IMR-90 (cell line): ENCODE measurements at regions not wholly inside any gene's neighbourhood (a gene's known extent, or its start where the extent isn't known, plus 50 kb on each side); places are given as distances from the start of the nearest gene placed in this dataset.

Experiments used
- ATAC-seq: fragments of 200-7000 bp; cut with Tn5 transposase; 2 replicates; pipeline ENCODE4 v1.9.1; 2020; ENCODE audit warnings: low read depth, mild to moderate bottlenecking, moderate library complexity
- BruUV-seq: library from RNA; stranded (reverse); fragments of 400-500 nt; replicated peaks from 2 replicates; lab custom pipeline; 2021; lab: Mats Ljungman, UMichigan
- CTCF ChIA-PET: fragments of 300-600 bp; formaldehyde crosslinking; extraction: SDS; loops from one replicate; lab custom pipeline; 2021; ENCODE audit warnings: antibody characterized with exemption; lab: Yijun Ruan, JAX
- POLR2A ChIA-PET: fragments of 300-600 bp; sonication (Branson Sonifier 250); formaldehyde crosslinking; loops from one replicate; lab custom pipeline; 2022; ENCODE audit warnings: antibody characterized with exemption; ENCODE audit not compliant: unreplicated experiment; lab: Charles Lee
- DNase-seq: peaks from one replicate; pipeline ENCODE4 v3.0.0; 2013
- H2AFZ ChIP-seq: replicated peaks from 2 replicates; pipeline ENCODE3; 2013; ENCODE audit warnings: low read length, mild to moderate bottlenecking; ENCODE audit not compliant: poor library complexity
- H2AK5ac ChIP-seq: 2 replicates; pipeline ENCODE4 v1.6.1; 2013; ENCODE audit warnings: low read depth, low read length, inconsistent platforms
- H2AK9ac ChIP-seq: replicated peaks from 2 replicates; pipeline ENCODE3; 2013; ENCODE audit warnings: mild to moderate bottlenecking, low read depth, low read length, moderate library complexity; ENCODE audit not compliant: poor library complexity
- H2BK120ac ChIP-seq: 2 replicates; pipeline ENCODE4 v1.6.1; 2013; ENCODE audit warnings: low read depth, low read length, inconsistent platforms
- H2BK15ac ChIP-seq: 3 replicates; pipeline ENCODE4 v1.6.1; 2013; ENCODE audit warnings: low read depth, low read length, inconsistent platforms
- H2BK20ac ChIP-seq: 2 replicates; pipeline ENCODE4 v1.6.1; 2013; ENCODE audit warnings: low read depth, mild to moderate bottlenecking, inconsistent platforms, low read length, moderate library complexity
- H2BK5ac ChIP-seq: 2 replicates; pipeline ENCODE4 v1.6.1; 2013; ENCODE audit warnings: mild to moderate bottlenecking, low read depth, low read length, inconsistent platforms; ENCODE audit not compliant: poor library complexity, severe bottlenecking
- H3K14ac ChIP-seq: replicated peaks from 2 replicates; pipeline ENCODE4 v1.6.1; 2013; ENCODE audit warnings: low read depth, low read length, inconsistent platforms
- H3K18ac ChIP-seq: 2 replicates; pipeline ENCODE4 v1.6.1; 2013; ENCODE audit warnings: low read depth, low read length, control low read depth
- H3K23ac ChIP-seq: 2 replicates; pipeline ENCODE4 v1.6.1; 2013; ENCODE audit warnings: low read depth, low read length, inconsistent platforms
- H3K27ac ChIP-seq: 2 replicates; pipeline ENCODE4 v1.5.1; 2013; ENCODE audit warnings: mild to moderate bottlenecking, control low read depth, low read length; ENCODE audit not compliant: insufficient read depth
- H3K27me3 ChIP-seq: 2 replicates; pipeline ENCODE4 v1.6.1; 2013; ENCODE audit warnings: low read length; ENCODE audit not compliant: control insufficient read depth, insufficient read depth
- H3K36me3 ChIP-seq: 2 replicates; pipeline ENCODE4 v1.6.1; 2013; ENCODE audit warnings: low read length, mixed read lengths; ENCODE audit not compliant: control insufficient read depth, insufficient read depth
- H3K4ac ChIP-seq: 2 replicates; pipeline ENCODE4 v1.6.1; 2013; ENCODE audit warnings: low read depth, low read length, inconsistent platforms
- H3K4me1 ChIP-seq: 2 replicates; pipeline ENCODE4 v1.6.1; 2013; ENCODE audit warnings: low read length, mixed read lengths; ENCODE audit not compliant: control insufficient read depth, insufficient read depth
- H3K4me2 ChIP-seq: 2 replicates; pipeline ENCODE4 v1.6.1; 2013; ENCODE audit warnings: low read depth, mild to moderate bottlenecking, control low read depth, low read length, moderate library complexity
- H3K4me3 ChIP-seq: 2 replicates; pipeline ENCODE4 v1.5.1; 2013; ENCODE audit warnings: low read depth, mild to moderate bottlenecking, control low read depth, low read length, moderate library complexity; ENCODE audit not compliant: insufficient read depth
- H3K56ac ChIP-seq: 2 replicates; pipeline ENCODE4 v1.6.1; 2013; ENCODE audit warnings: low read length, inconsistent platforms; ENCODE audit not compliant: insufficient read depth; ENCODE audit errors: extremely low read depth
- H3K79me1 ChIP-seq, 2 experiments: 2 replicates each; pipeline ENCODE4 v1.6.1; 2013; ENCODE audit warnings: low read length in 2 of 2, inconsistent platforms in 1 of 2, low read depth in 1 of 2
- H3K9ac ChIP-seq: 2 replicates; pipeline ENCODE4 v1.6.1; 2013; ENCODE audit warnings: low read depth, low read length, control low read depth
- H3K9me1 ChIP-seq: 2 replicates; pipeline ENCODE4 v1.6.1; 2013; ENCODE audit warnings: low read length, inconsistent platforms; ENCODE audit not compliant: insufficient read depth
- H3K9me3 ChIP-seq: 2 replicates; pipeline ENCODE4 v1.6.1; 2013; ENCODE audit warnings: low read length; ENCODE audit not compliant: control insufficient read depth, insufficient read depth
- H4K20me1 ChIP-seq: 2 replicates; pipeline ENCODE4 v1.6.1; 2013; ENCODE audit warnings: low read length, inconsistent platforms; ENCODE audit not compliant: insufficient read depth
- H4K5ac ChIP-seq: 2 replicates; pipeline ENCODE4 v1.6.1; 2013; ENCODE audit warnings: mild to moderate bottlenecking, low read depth, low read length, control low read depth
- H4K8ac ChIP-seq, 2 experiments: 2 replicates each; pipeline ENCODE4 v1.6.1; 2013; ENCODE audit warnings: low read depth in 2 of 2, low read length in 2 of 2, control low read depth in 1 of 2, inconsistent platforms in 1 of 2
- H4K91ac ChIP-seq: 2 replicates; pipeline ENCODE4 v1.6.1; 2013; ENCODE audit warnings: low read depth, low read length, inconsistent platforms; ENCODE audit not compliant: insufficient read depth
- CEBPB ChIP-seq: IDR thresholded peaks from 2 replicates; pipeline ENCODE4 v1.6.1; 2012; ENCODE audit warnings: low read depth, low read length, improper control_type of control experiment
- CHD1 ChIP-seq: IDR thresholded peaks from 2 replicates; pipeline ENCODE4 v1.6.1; 2012; ENCODE audit warnings: low read depth, low read length, improper control_type of control experiment
- CTCF ChIP-seq: conservative IDR thresholded peaks from 2 replicates; pipeline ENCODE4 v1.5.1; 2012; ENCODE audit warnings: mild to moderate bottlenecking, low read depth, low read length, improper control_type of control experiment
- ELK1 ChIP-seq: fragments of 150-350 bp; IDR thresholded peaks from 2 replicates; pipeline ENCODE4 v1.6.1; 2016; ENCODE audit warnings: low read depth, mild to moderate bottlenecking, low read length, moderate library complexity, borderline replicate concordance
- FOS ChIP-seq: fragments of 150-350 bp; IDR thresholded peaks from 2 replicates; pipeline ENCODE4 v1.6.1; 2016; ENCODE audit warnings: low read depth, low read length
- MAFK ChIP-seq: IDR thresholded peaks from 2 replicates; pipeline ENCODE4 v1.6.1; 2012; ENCODE audit warnings: low read depth, low read length, improper control_type of control experiment
- MAZ ChIP-seq: IDR thresholded peaks from 2 replicates; pipeline ENCODE4 v1.6.1; 2012; ENCODE audit warnings: low read depth, mild to moderate bottlenecking, low read length, improper control_type of control experiment, moderate library complexity, borderline replicate concordance
- MXI1 ChIP-seq: IDR thresholded peaks from 2 replicates; pipeline ENCODE4 v1.6.1; 2012; ENCODE audit warnings: low read depth, mild to moderate bottlenecking, low read length, moderate library complexity, borderline replicate concordance
- NFE2L2 ChIP-seq: fragments of 150-350 bp; IDR thresholded peaks from 2 replicates; pipeline ENCODE4 v1.6.1; 2016; ENCODE audit warnings: low read depth, mild to moderate bottlenecking, low read length
- RAD21 ChIP-seq: IDR thresholded peaks from 2 replicates; pipeline ENCODE4 v1.6.1; 2012; ENCODE audit warnings: low read length, improper control_type of control experiment
- RCOR1 ChIP-seq: IDR thresholded peaks from 2 replicates; pipeline ENCODE4 v1.6.1; 2012; ENCODE audit warnings: mild to moderate bottlenecking, low read length, improper control_type of control experiment; ENCODE audit not compliant: insufficient replicate concordance
- RFX5 ChIP-seq: IDR thresholded peaks from 2 replicates; pipeline ENCODE4 v1.8.0; 2012; ENCODE audit warnings: low read depth, mild to moderate bottlenecking, low read length, moderate library complexity
- SMC3 ChIP-seq: fragments of 150-350 bp; IDR thresholded peaks from 2 replicates; pipeline ENCODE4 v1.6.1; 2016; ENCODE audit warnings: low read depth, mild to moderate bottlenecking, antibody characterized with exemption, low read length, moderate library complexity
- USF2 ChIP-seq: fragments of 150-350 bp; IDR thresholded peaks from 2 replicates; pipeline ENCODE4 v1.6.1; 2017; ENCODE audit warnings: mild to moderate bottlenecking, antibody characterized with exemption, low read length, low read depth
- WGBS, 2 experiments: methylation state at CpG; one replicate each; pipeline versions ENCODE4 v1.1.5 to v1.1.7; 2013; ENCODE audit warnings: missing lambda C conversion rate in 2 of 2; ENCODE audit not compliant: insufficient read length in 1 of 2; ENCODE audit errors: extremely low coverage in 2 of 2; 5-methylcytosine and 5-hydroxymethylcytosine counted together
- dilution Hi-C: fragments of 300-500 bp; cut with HindIII; formaldehyde crosslinking; loops from one replicate; pipeline ENCODE4 v1.14.3; 2018; ENCODE audit warnings: low sequenced_read_pairs; ENCODE audit not compliant: unreplicated experiment
- in situ Hi-C: fragments of 300-500 bp; cut with MboI; formaldehyde crosslinking; loops from 3 replicates; pipeline ENCODE4 v1.14.3; 2019; ENCODE audit warnings: low sequenced_read_pairs, inconsistent platforms, mixed read lengths
- intact Hi-C: fragments of 100-400 bp; cut with micrococcal nuclease; formaldehyde crosslinking; loops from 2 replicates; pipeline ENCODE4 v1.10.0; 2022

GRCh38 chr6:121967631-121968030, 431.8 kb upstream of the HSF2 start:
- Histone ChIP-seq H3K56ac (no peak overlapping the region), H3K4me2 (no peak overlapping the region), H3K4me1 (peaks cover 2% of the 10 kb centered on the region; the same call in 1 of the 2 replicates), H4K5ac (no peak overlapping the region), H3K18ac (no peak overlapping the region), H3K79me1 (no peaks in the 10 kb centered on the region), H3K14ac (no peak overlapping the region), H3K9me1 (peaks cover 3% of the 10 kb centered on the region; the same call in 1 of the 2 replicates), H3K36me3 (no peaks in the 10 kb centered on the region), H2BK20ac (0 out of 2 replicates have a peak overlapping the region, but pooled peaks have one; percentile 24), H3K9me3 (no peaks in the 10 kb centered on the region), H2AK5ac (no peak overlapping the region), H2BK120ac (no peak overlapping the region), H3K4ac (no peak overlapping the region), H3K23ac (no peak overlapping the region), H3K4me3 (no peak overlapping the region), H3K9ac (no peak overlapping the region), H2BK15ac (no peak overlapping the region), H3K27ac (no peak overlapping the region), H4K20me1 (no peaks in the 10 kb centered on the region), H4K91ac (no peak overlapping the region), H2AK9ac (no peak overlapping the region), H3K27me3 (no peaks in the 10 kb centered on the region), H4K8ac (no peak overlapping the region), H2BK5ac (no peak overlapping the region), H2AFZ (no peak overlapping the region)
- intact Hi-C loops (no loop called here), dilution Hi-C loops (no loop called here), in situ Hi-C loops (no loop called here)
- no peak for DNase-seq
- TF ChIP-seq MAZ: no peak
- TF ChIP-seq USF2: no peak
- TF ChIP-seq RAD21: no peak
- TF ChIP-seq SMC3: no peak
- no peak for TF ChIP-seq RCOR1
- no peak for TF ChIP-seq MAFK
- TF ChIP-seq CTCF: no peak
- no peak for TF ChIP-seq CHD1
- no peak for TF ChIP-seq FOS
- no peak for TF ChIP-seq NFE2L2
- TF ChIP-seq MXI1: no peak
- TF ChIP-seq ELK1: no peak
- TF ChIP-seq RFX5: no peak
- TF ChIP-seq CEBPB: no peak
- WGBS, 2 experiments: no CpG with 5 or more reads among the region's 2 CpGs
- ATAC-seq: no peak
- CTCF ChIA-PET: no interaction called here
- BruUV-seq: no TSS peak
- POLR2A ChIA-PET: no interaction called here
